GM23338 (cell line): ENCODE measurements at regions not wholly inside any gene's neighbourhood (a gene's known extent, or its start where the extent isn't known, plus 50 kb on each side); places are given as distances from the start of the nearest gene placed in this dataset.

Source experiments
- CREB1 ChIP-seq: fragments of 250-450 bp; sonication (Bioruptor Pico); IDR thresholded peaks from 2 replicates; pipeline ENCODE4 v1.5.0; 2020; ENCODE audit warnings: low read depth, mild to moderate bottlenecking, moderate library complexity
- CTCF ChIP-seq, 2 experiments: fragments of 200-600 bp in 1 of 2; sonication (generic) in 1 of 2; conservative IDR thresholded peaks; 2 replicates each; pipeline versions ENCODE4 v1.5.1 to v1.6.1; 2016 to 2017; ENCODE audit warnings: antibody characterized with exemption in 2 of 2, low read depth in 2 of 2, mild to moderate bottlenecking in 2 of 2, moderate library complexity in 1 of 2
- ETS1 ChIP-seq: IDR thresholded peaks from 2 replicates; pipeline ENCODE4 v1.6.1; 2016; ENCODE audit warnings: antibody characterized with exemption
- EZH2 ChIP-seq: fragments of 200-600 bp; sonication (generic); IDR thresholded peaks from one replicate; pipeline ENCODE4 v1.8.0; 2017; ENCODE audit warnings: antibody characterized with exemption, mild to moderate bottlenecking, low read depth; ENCODE audit not compliant: unreplicated experiment
- EZH2phosphoT487 ChIP-seq: fragments of 200-600 bp; sonication (generic); IDR thresholded peaks from one replicate; pipeline ENCODE4 v1.8.1; 2018; ENCODE audit warnings: antibody characterized with exemption; ENCODE audit not compliant: unreplicated experiment
- JUNB ChIP-seq: IDR thresholded peaks from one replicate; pipeline ENCODE4 v1.6.1; 2016; ENCODE audit warnings: antibody characterized with exemption; ENCODE audit not compliant: unreplicated experiment
- NANOG ChIP-seq: IDR thresholded peaks from 2 replicates; pipeline ENCODE4 v1.6.1; 2016; ENCODE audit warnings: antibody characterized with exemption, borderline replicate concordance
- POLR2AphosphoS5 ChIP-seq: IDR thresholded peaks from 2 replicates; pipeline ENCODE4 v1.6.1; 2016; ENCODE audit warnings: antibody characterized with exemption, low read depth
- STAT1 ChIP-seq: IDR thresholded peaks from one replicate; pipeline ENCODE4 v1.6.1; 2016; ENCODE audit warnings: antibody characterized with exemption; ENCODE audit not compliant: unreplicated experiment
- ZNF114 ChIP-seq: fragments of 250-450 bp; sonication (Bioruptor Pico); IDR thresholded peaks from 2 replicates; pipeline ENCODE4 v1.5.0; 2020; ENCODE audit warnings: mild to moderate bottlenecking, moderate library complexity
- ZNF331 ChIP-seq: fragments of 250-450 bp; sonication (Bioruptor Pico); IDR thresholded peaks from 2 replicates; pipeline ENCODE4 v1.5.0; 2020; ENCODE audit warnings: low read depth, mild to moderate bottlenecking, moderate library complexity
- ZNF462 ChIP-seq: fragments of 250-450 bp; sonication (Bioruptor Pico); IDR thresholded peaks from 2 replicates; pipeline ENCODE4 v1.5.0; 2020; ENCODE audit warnings: mild to moderate bottlenecking, moderate library complexity
- TF ChIP-seq, protein P1 (sequence below): IDR thresholded peaks from one replicate; pipeline ENCODE4 v1.6.1; 2018; ENCODE audit warnings: antibody characterized with exemption; ENCODE audit not compliant: unreplicated experiment

GRCh38 chr18:56235071-56235470, 403.3 kb downstream of the TXNL1 start:
- no peak for TF ChIP-seq ZNF462 (CRISPR knock-in tag)
- no peak for TF ChIP-seq CTCF (conservative IDR thresholded peaks at IDR 0.05; ENCODE audit: low read depth in 2 of 2)
- no peak for TF ChIP-seq STAT1
- TF ChIP-seq POLR2AphosphoS5 = no peak
- no peak for TF ChIP-seq CREB1 (CRISPR knock-in tag)
- TF ChIP-seq NANOG = no peak
- no peak for TF ChIP-seq EZH2
- TF ChIP-seq, protein P1, sequence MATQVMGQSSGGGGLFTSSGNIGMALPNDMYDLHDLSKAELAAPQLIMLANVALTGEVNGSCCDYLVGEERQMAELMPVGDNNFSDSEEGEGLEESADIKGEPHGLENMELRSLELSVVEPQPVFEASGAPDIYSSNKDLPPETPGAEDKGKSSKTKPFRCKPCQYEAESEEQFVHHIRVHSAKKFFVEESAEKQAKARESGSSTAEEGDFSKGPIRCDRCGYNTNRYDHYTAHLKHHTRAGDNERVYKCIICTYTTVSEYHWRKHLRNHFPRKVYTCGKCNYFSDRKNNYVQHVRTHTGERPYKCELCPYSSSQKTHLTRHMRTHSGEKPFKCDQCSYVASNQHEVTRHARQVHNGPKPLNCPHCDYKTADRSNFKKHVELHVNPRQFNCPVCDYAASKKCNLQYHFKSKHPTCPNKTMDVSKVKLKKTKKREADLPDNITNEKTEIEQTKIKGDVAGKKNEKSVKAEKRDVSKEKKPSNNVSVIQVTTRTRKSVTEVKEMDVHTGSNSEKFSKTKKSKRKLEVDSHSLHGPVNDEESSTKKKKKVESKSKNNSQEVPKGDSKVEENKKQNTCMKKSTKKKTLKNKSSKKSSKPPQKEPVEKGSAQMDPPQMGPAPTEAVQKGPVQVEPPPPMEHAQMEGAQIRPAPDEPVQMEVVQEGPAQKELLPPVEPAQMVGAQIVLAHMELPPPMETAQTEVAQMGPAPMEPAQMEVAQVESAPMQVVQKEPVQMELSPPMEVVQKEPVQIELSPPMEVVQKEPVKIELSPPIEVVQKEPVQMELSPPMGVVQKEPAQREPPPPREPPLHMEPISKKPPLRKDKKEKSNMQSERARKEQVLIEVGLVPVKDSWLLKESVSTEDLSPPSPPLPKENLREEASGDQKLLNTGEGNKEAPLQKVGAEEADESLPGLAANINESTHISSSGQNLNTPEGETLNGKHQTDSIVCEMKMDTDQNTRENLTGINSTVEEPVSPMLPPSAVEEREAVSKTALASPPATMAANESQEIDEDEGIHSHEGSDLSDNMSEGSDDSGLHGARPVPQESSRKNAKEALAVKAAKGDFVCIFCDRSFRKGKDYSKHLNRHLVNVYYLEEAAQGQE = no peak
- TF ChIP-seq EZH2phosphoT487 = no peak
- TF ChIP-seq JUNB = no peak
- TF ChIP-seq ZNF331 (CRISPR knock-in tag) = no peak
- TF ChIP-seq ETS1 = no peak
- no peak for TF ChIP-seq ZNF114 (CRISPR knock-in tag)
